Naive thymus-derived CD8-positive, alpha-beta T cell (primary cell): ENCODE measurements at regions not wholly inside any gene's neighbourhood (a gene's known extent, or its start where the extent isn't known, plus 50 kb on each side); places are given as distances from the start of the nearest gene placed in this dataset.

Experiments
- ATAC-seq, 2 donors: fragments of 150-1000 bp; cut with Tn5 transposase in 1 of 2; sonication (Bioruptor Pico), chemical (Tn5 transposase) in 1 of 2; 1 replicate in 1 of 2; 2 replicates in 1 of 2; pipeline ENCODE4 v1.10.0; 2021; ENCODE audit warnings: mild to moderate bottlenecking in 2 of 2, moderate library complexity in 2 of 2
- POLR2A ChIA-PET: fragments of 350-600 bp; sonication (Branson Sonifier 250); formaldehyde crosslinking; loops from one replicate; lab custom pipeline; 2021; ENCODE audit warnings: antibody characterized with exemption; lab: Charles Lee
- DNase-seq, 10 donors: peaks; one replicate each; pipeline versions ENCODE4 v3.0.0 to v3.0.0-alpha.2; 2020 to 2022
- H3K27ac Mint-ChIP-seq, 10 donors: one replicate each; pipeline ENCODE4 v1.8.0; 2020 to 2022; ENCODE audit warnings: mild to moderate bottlenecking in 10 of 10, mixed read lengths in 10 of 10, moderate library complexity in 4 of 10, inconsistent platforms in 1 of 10
- H3K27me3 Mint-ChIP-seq, 5 donors: one replicate each; pipeline ENCODE4 v1.8.0; 2021 to 2022; ENCODE audit warnings: mixed read lengths in 5 of 5
- H3K36me3 Mint-ChIP-seq, 3 donors: one replicate each; pipeline ENCODE4 v1.8.0; 2020 to 2022; ENCODE audit warnings: mixed read lengths in 3 of 3, mild to moderate bottlenecking in 2 of 3, inconsistent platforms in 1 of 3
- H3K4me1 Mint-ChIP-seq, 4 donors: one replicate each; pipeline ENCODE4 v1.8.0; 2021 to 2022; ENCODE audit warnings: mixed read lengths in 4 of 4
- H3K4me3 Mint-ChIP-seq, 10 donors: one replicate each; pipeline ENCODE4 v1.8.0; 2020 to 2022; ENCODE audit warnings: mild to moderate bottlenecking in 10 of 10, mixed read lengths in 10 of 10, moderate library complexity in 6 of 10, inconsistent platforms in 1 of 10
- H3K9me3 Mint-ChIP-seq, 9 donors: one replicate each; pipeline ENCODE4 v1.8.0; 2020 to 2022; ENCODE audit warnings: mixed read lengths in 9 of 9, mild to moderate bottlenecking in 3 of 9, inconsistent platforms in 1 of 9, moderate library complexity in 1 of 9

DNA sequence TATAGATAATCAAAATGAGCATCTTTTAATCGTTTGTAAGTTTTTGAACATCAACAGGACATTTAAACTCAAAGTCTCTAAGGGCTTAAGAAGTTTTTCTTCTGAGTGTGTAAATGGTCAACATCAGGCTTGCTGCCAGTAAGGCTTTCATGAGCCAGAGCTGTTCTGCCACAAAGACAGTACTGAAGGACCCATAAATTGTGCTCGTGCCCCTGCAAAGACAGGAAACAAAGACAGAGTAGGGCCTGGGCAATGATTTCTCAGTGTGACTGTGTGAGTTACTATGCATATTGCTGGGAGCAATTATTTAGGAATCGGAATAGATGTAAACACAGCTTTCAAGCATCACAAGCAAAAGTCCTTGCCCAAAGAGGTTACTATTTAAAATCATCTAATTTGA is 300.0 kb downstream of the IDS start:
- Mint-ChIP-seq H3K4me3 (no peak overlapping the region), H3K9me3 (peaks cover 0 to 9% (median 0%) of the 10 kb centered on the region in 9 donors), H3K27me3 (peaks cover 0 to 17% (median 0%) of the 10 kb centered on the region in 5 donors), H3K36me3 (no peaks in the 10 kb centered on the region), H3K4me1 (no peaks in the 10 kb centered on the region), H3K27ac (no peak overlapping the region)
- POLR2A ChIA-PET, result no interaction called here
- no peak for DNase-seq
- no peak for ATAC-seq

DNA sequence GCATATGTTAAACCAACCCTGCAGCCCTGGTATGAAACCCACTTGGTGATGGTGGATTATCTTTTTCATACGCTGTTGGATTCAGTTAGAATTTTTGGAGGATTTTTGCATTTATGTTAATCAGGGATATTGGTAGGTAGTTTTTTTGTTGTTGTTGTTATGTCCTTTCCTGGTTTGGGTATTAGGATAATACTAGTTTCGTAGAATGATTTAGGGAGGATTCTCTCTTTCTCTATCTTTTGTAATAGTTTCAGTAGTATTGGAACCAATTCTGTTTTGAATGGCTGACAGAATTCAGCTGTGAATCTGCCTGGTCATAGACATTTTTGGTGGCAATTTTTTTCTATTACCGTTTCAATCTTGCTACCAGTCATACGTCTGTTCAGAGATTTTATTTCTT is 305.4 kb downstream of the IDS start:
- Mint-ChIP-seq H3K27ac (no peak overlapping the region), H3K9me3 (peaks cover 0 to 9% (median 0%) of the 10 kb centered on the region in 9 donors), H3K27me3 (peaks cover 0 to 17% (median 0%) of the 10 kb centered on the region in 5 donors)

DNA sequence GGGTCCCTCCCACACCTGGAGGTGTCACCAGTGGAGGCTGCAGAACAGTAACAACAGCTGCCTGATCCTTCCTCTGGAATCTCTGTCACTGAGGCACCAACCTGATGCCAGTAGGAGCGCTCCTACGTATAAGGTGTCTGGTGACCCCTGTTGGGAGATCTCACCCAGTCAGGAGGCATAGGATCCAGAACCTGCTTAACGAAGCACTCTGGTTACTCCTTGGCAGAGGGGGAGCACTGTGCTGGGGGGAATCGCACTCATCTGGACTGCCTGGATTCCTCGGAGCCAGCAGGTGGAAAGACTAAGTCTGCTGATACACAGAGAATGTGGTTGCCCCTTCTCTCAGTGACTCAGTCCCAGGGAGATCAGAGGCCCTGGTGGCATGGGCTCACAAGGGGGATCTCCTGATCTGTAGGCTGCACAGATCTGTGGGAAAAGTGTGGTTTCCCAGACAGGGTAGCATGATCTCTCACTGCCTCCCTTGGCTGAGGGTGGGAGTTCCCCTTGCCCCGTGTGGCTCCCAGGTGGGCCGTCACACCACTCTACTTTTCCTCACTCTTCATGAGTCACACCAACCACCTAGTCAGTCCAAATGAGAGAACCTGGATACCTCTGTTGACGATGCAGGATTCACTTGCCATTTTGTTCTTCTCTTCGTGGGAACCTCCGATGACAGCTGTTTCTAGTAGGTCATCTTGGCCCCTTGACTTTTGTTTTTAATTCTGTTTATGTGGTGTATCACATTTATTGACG is 305.9 kb downstream of the IDS start:
- Mint-ChIP-seq H3K4me1 (no peaks in the 10 kb centered on the region), H3K36me3 (no peaks in the 10 kb centered on the region), H3K9me3 (peaks cover 0 to 9% (median 0%) of the 10 kb centered on the region in 9 donors), H3K4me3 (no peak overlapping the region), H3K27ac (no peak overlapping the region), H3K27me3 (peaks cover 0 to 13% (median 0%) of the 10 kb centered on the region in 5 donors)
- DNase-seq (no peak), ATAC-seq (no peak)
- POLR2A ChIA-PET, result no interaction called here

More for the DNA sequence above, 305.4 kb downstream of the IDS start:
- no peak for DNase-seq
- Mint-ChIP-seq H3K36me3 (no peaks in the 10 kb centered on the region), H3K4me1 (no peaks in the 10 kb centered on the region), H3K4me3 (no peak overlapping the region)
- POLR2A ChIA-PET, result no interaction called here
- no peak for ATAC-seq

DNA sequence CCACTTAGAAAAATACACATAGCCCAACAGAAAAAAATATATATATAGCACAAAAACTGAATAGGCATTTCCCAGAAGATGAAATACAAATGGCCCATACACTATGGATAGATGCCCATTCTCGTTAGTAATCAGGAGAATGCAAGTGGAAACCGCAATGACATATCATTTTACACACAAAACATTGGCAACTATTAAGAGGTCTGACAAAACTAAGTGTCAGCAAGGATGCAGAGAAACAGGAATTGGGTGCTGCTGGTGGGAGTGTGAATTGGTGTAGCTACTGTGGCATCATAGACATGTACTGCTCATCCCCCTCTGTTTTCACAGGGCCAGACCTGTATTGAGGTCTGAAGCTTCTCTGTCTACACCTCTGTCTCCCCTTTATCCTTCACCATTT is 320.0 kb downstream of the IDS start:
- Mint-ChIP-seq H3K27me3 (peaks cover 0 to 5% (median 0%) of the 10 kb centered on the region in 5 donors), H3K36me3 (no peaks in the 10 kb centered on the region), H3K4me1 (no peaks in the 10 kb centered on the region), H3K27ac (no peak overlapping the region), H3K9me3 (peaks cover 0 to 2% (median 0%) of the 10 kb centered on the region in 9 donors), H3K4me3 (no peak overlapping the region)
- ATAC-seq (no peak), DNase-seq (no peak)
- POLR2A ChIA-PET, result no interaction called here

DNA sequence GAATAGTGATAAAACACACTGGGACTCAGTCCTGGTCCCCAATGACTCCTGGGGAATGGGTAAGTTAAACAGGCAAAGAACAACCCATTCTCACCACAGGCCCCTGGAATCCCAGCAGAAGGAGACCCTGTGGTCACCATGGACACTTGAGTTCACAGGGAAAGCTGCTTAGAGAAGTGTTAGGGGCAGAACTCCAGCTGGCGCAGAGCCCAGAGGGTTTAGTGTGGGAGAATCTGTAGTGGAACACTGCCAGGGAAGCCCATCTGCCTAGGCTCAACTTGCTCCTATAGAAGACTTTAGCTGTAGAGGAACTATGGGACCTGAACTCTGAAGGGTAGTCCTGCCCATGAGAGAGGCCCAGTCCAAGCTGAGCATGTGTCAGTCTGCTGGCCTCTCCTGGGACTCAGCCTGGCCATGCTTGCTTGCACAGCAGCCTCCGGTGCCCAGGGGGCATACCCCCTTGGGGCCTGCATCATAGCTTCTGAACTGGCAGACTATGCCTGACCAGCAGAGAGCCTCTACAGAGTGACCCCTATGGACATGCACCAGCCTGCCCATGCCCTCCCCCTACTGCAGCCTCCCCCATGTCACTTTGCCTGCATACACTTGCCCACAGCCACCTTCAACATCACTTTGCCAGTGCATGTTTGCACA is 343.5 kb downstream of the IDS start:
- H3K27ac Mint-ChIP-seq, result no peak overlapping the region
- peaks cover 3 to 26% (median 9%) of the 10 kb centered on the region in 5 donors for H3K27me3 Mint-ChIP-seq
- ATAC-seq (no peak), DNase-seq (no peak)
- peaks cover 0 to 1% (median 0%) of the 10 kb centered on the region in 3 donors for H3K36me3 Mint-ChIP-seq
- no peaks in the 10 kb centered on the region for H3K9me3 Mint-ChIP-seq
- peaks cover 0 to 2% (median 0%) of the 10 kb centered on the region in 4 donors for H3K4me1 Mint-ChIP-seq
- no peak overlapping the region for H3K4me3 Mint-ChIP-seq
- POLR2A ChIA-PET, result no interaction called here

DNA sequence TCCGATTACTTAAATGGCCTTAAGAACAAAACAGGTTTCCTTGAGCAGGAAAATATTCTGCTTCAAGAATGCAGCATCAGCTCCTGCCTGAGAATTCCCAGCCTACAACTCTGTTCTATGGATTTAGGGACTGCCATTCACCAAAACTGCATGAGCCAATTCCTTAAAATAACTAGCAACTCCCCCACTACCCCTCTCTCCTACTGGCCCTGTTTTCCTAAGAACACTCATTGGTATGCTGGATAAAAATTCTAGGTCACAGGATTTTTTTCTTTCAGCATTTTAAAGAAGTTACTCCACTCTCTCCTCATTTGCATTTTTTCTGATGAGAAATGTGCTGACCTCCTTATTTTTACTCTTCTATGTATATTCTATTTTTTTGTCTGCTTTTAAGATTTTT is 347.1 kb downstream of the IDS start:
- Mint-ChIP-seq H3K4me3 (no peak overlapping the region), H3K27me3 (peaks cover 3 to 26% (median 9%) of the 10 kb centered on the region in 5 donors), H3K27ac (no peak overlapping the region), H3K9me3 (no peaks in the 10 kb centered on the region), H3K4me1 (no peaks in the 10 kb centered on the region), H3K36me3 (peaks cover 0 to 1% (median 0%) of the 10 kb centered on the region in 3 donors)
- DNase-seq, result no peak
- ATAC-seq, result no peak
- POLR2A ChIA-PET, result no interaction called here

DNA sequence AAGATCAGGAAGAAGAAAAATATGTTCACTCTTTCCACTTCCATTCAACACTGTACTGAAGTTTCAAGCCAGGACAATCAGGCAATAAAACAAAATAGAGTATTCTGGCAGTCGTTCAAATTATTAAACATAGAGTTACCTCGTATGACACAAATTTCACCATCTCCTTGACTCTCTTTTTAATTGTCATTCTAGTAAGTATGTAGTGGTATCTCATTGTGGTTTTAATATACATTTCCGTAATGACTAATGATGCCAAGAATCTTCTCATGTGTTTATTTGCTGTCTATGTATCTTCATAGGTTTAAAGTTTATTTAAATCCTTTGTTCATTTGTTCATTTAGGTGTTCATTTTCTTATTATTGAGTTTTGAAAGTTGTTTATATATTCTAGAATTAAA is 352.2 kb downstream of the IDS start:
- Mint-ChIP-seq H3K27me3 (no peaks in the 10 kb centered on the region), H3K36me3 (peaks cover 0 to 3% (median 0%) of the 10 kb centered on the region in 3 donors), H3K27ac (no peak overlapping the region), H3K9me3 (peaks cover 0 to 8% (median 0%) of the 10 kb centered on the region in 9 donors), H3K4me1 (no peaks in the 10 kb centered on the region), H3K4me3 (no peak overlapping the region)
- POLR2A ChIA-PET, result no interaction called here
- ATAC-seq, result no peak
- no peak for DNase-seq

DNA sequence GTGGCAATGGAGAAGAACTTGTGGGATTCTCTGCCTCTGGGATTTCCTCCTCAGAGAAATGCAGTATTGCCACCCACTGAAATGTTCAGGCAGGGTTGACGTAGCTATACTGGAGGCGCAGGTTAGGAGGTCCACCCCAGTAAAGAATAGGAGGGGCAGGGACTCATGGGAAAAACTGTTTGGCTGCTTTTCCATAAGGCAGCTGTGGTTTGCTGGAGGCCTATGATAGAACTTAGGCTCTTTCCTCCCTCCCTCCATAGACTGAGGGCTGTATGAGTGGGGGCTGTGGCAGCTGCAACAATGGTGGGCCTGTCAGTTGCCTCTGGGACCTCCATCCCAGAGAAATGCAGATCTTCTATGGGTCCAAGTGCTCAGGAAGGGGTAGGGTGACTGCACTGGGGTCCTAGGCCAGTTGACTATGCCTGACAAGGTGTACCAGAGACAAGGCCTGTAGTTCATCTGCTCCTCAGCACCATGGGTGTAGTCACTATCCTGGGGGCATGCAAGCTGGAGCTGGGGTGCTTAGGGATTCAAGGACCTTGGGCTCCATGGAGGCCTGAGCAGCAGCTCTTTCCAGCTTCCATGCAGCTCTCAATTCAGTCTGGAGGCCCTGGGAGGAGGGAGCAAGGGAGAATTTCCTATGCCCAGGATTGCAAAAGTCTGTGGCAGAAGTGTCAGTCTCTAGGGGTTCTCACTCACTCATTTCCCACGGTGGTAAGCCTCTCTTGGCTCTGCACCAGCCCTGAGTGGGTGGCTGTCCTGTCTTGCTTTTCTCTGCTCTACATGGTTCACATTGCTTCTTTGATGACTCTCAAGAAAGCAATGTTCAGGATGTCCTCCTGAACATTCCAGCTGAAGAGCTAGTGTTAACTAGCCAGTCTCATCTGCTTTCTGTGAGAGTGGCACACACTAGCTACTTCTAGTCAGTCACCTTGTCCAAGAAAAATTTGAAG is 353.0 kb downstream of the IDS start:
- H3K9me3 Mint-ChIP-seq, result peaks cover 0 to 8% (median 0%) of the 10 kb centered on the region in 9 donors
- no peak for ATAC-seq
- H3K27me3 Mint-ChIP-seq, result no peaks in the 10 kb centered on the region
- POLR2A ChIA-PET, result no interaction called here
- H3K4me1 Mint-ChIP-seq, result no peaks in the 10 kb centered on the region
- DNase-seq, result no peak
- H3K36me3 Mint-ChIP-seq, result peaks cover 0 to 3% (median 0%) of the 10 kb centered on the region in 3 donors
- no peak overlapping the region for H3K4me3 Mint-ChIP-seq
- no peak overlapping the region for H3K27ac Mint-ChIP-seq

DNA sequence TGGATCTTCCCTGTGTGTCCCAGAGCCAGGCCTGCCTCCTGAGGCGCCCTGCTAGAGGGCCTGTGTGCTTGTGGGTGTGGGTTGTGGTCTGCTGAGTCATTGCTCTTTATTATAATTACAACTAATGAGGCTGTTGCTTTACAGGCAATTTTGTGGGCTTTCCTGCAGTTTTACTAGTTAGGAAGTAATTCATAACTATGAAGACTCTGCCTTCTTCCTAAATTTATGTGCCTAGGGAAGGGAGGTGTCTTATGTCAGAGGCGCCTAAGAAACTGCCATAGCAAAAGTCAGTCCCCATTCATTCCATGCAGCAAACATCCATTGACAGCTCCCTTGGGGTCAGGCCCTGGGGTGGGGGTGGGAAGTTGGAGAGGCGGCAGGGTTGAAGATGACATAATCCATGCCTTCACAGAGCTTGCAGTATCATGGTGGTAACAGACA is 359.2 kb downstream of the IDS start:
- Mint-ChIP-seq H3K4me1 (no peaks in the 10 kb centered on the region), H3K4me3 (no peak overlapping the region), H3K36me3 (peaks cover 0 to 3% (median 0%) of the 10 kb centered on the region in 3 donors), H3K9me3 (peaks cover 0 to 8% (median 0%) of the 10 kb centered on the region in 9 donors), H3K27me3 (peaks cover 0 to 3% (median 0%) of the 10 kb centered on the region in 5 donors), H3K27ac (no peak overlapping the region)
- POLR2A ChIA-PET, result no interaction called here
- DNase-seq, result no peak
- ATAC-seq, result no peak

DNA sequence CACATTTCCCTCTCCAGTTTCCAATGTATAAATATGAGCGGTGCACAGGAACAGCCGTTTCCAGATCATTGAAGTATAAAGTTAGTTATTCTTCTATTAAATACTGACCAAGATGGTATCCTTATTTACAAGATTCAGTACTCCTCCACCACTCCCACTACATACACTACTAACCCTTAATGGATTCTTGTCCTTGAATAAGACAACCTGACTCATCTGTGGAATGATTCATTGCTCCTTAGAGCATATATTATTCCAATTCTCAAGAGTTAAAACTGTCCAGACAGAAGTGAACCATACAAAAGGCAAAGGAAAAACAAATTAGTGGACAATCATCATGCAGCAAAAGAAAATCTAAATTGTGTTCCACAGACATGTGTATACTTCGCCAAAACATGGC is 373.3 kb downstream of the IDS start:
- Mint-ChIP-seq H3K9me3 (no peaks in the 10 kb centered on the region), H3K4me3 (no peak overlapping the region), H3K27me3 (no peaks in the 10 kb centered on the region)

DNA sequence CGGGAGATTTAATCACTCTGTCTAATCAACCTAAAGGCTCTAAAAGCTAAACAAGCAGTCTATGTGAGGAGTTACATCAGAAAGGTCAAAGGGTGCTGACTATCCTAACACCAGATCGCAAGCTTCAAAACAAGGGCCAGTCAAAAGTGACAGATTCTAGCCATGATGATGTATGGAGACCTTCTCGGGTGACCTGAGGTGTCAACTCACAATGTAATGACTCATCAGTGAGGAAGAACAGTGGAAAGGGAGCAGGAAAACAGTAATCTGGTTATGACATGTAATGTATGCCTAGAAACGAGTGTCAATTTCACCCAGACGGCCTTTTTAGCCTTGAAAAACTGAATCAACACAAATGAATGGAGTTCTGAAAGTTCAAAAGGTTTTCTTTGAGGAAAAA is 375.3 kb downstream of the IDS start:
- no peaks in the 10 kb centered on the region for H3K27me3 Mint-ChIP-seq

More for the DNA sequence above, 373.3 kb downstream of the IDS start:
- ATAC-seq (no peak), DNase-seq (no peak)
- Mint-ChIP-seq H3K4me1 (no peaks in the 10 kb centered on the region), H3K27ac (no peak overlapping the region), H3K36me3 (no peaks in the 10 kb centered on the region)
- POLR2A ChIA-PET, result no interaction called here

DNA sequence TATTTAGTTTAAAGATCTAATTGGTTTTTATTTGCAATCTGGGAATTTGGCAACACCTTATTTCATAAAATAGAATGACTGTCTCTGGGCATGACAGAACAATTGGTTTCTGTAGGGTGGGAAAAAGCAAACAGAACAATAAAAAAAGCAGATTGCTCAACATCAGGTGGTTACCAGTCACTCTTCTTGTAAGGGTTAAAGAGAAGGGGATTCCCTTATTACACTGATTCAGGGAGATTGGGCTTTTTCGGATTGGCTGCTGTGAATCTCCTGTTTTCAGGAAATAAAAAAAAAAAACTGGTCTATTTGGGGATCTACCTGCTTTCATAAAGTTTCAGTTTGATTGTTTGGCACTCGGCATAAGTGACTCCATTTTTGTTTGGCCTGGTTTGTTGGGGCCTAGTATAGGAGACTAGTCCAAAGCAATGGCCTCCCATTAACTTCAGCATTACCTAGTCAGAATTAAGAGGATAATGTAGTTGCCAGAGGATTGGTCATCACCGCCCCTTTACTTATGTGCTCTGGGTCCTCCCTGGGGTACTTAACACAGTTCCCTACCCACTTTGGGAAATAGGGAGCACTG is 380.5 kb downstream of the IDS start:
- H3K4me1 Mint-ChIP-seq, result peaks cover 0 to 2% (median 0%) of the 10 kb centered on the region in 4 donors
- no peaks in the 10 kb centered on the region for H3K36me3 Mint-ChIP-seq
- H3K9me3 Mint-ChIP-seq, result no peaks in the 10 kb centered on the region
- H3K27ac Mint-ChIP-seq, result no peak overlapping the region
- peaks cover 0 to 3% (median 0%) of the 10 kb centered on the region in 5 donors for H3K27me3 Mint-ChIP-seq
- ATAC-seq (no peak), DNase-seq (no peak)
- no peak overlapping the region for H3K4me3 Mint-ChIP-seq
- POLR2A ChIA-PET, result no interaction called here

More for the DNA sequence above, 375.3 kb downstream of the IDS start:
- Mint-ChIP-seq H3K4me1 (no peaks in the 10 kb centered on the region), H3K36me3 (no peaks in the 10 kb centered on the region), H3K27ac (no peak overlapping the region), H3K4me3 (no peak overlapping the region), H3K9me3 (no peaks in the 10 kb centered on the region)
- no peak for DNase-seq
- no peak for ATAC-seq
- POLR2A ChIA-PET, result no interaction called here
